Peyer's patch (tissue), 4 donors: ENCODE measurements at regions not wholly inside any gene's neighbourhood (a gene's known extent, or its start where the extent isn't known, plus 50 kb on each side); places are given as distances from the start of the nearest gene placed in this dataset.

ENCODE experiments used
- DNase-seq, 3 donors: peaks; one replicate each; pipeline ENCODE4 v3.0.0-alpha.2; 2017 to 2019
- H3K27ac ChIP-seq, 4 donors: fragments of 200-600 bp; sonication (generic); one replicate each; pipeline ENCODE4 v1.5.1; 2016 to 2019
- H3K27me3 ChIP-seq, 2 donors: fragments of 200-600 bp; sonication (generic); one replicate each; pipeline ENCODE4 v1.5.1; 2019
- H3K36me3 ChIP-seq, 3 donors: fragments of 200-600 bp; sonication (generic); one replicate each; pipeline ENCODE4 v1.5.1; 2016 to 2019
- H3K4me1 ChIP-seq, 4 donors: fragments of 200-600 bp; sonication (generic); one replicate each; pipeline ENCODE4 v1.5.1; 2016 to 2019
- H3K4me3 ChIP-seq, 4 donors: fragments of 200-600 bp; sonication (generic); 1 replicate in 3 of 4; 2 replicates in 1 of 4; pipeline ENCODE4 v1.5.1; 2016 to 2019; ENCODE audit warnings: mild to moderate bottlenecking in 1 of 4
- H3K9me3 ChIP-seq, 4 donors: fragments of 200-600 bp; sonication (generic); one replicate each; pipeline ENCODE4 v1.5.1; 2016 to 2019; ENCODE audit warnings: mild to moderate bottlenecking in 1 of 4
- CTCF ChIP-seq, 6 experiments: fragments of 450-650 bp in 4 of 6; fragments of 200-600 bp in 2 of 6; sonication (generic) in 1 of 6; IDR thresholded peaks; one replicate each; pipeline ENCODE4 v1.5.1; 2017 to 2019; ENCODE audit warnings: antibody characterized with exemption in 6 of 6, mild to moderate bottlenecking in 3 of 6, moderate library complexity in 1 of 6
- POLR2A ChIP-seq, 2 donors: fragments of 450-650 bp; IDR thresholded peaks; one replicate each; pipeline ENCODE4 v1.5.1; 2017; ENCODE audit warnings: antibody characterized with exemption in 2 of 2, mild to moderate bottlenecking in 2 of 2, moderate library complexity in 2 of 2

DNA sequence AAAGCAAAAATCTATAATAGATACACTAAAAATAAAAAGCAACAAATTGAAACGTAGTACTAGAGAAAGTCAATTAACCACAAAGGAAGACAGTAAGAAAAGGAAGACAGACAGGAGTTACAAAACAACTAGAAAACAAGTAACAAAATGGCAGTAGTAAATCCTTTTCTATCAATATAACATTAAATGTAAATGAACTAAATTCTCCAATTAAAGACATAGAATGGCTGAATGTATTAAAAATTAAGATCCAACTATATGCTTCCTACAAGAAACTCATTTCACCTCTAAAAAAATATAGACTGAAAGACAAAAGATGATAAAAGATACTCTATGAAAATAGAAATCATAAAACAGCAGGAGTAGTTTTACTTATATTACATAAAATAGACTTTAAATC, 79.1 kb downstream of the CTH start:
- no peak overlapping the region for H3K4me3 ChIP-seq
- H3K36me3 ChIP-seq = no peaks in the 10 kb centered on the region
- no peak overlapping the region for H3K27ac ChIP-seq
- no peaks in the 10 kb centered on the region for H3K4me1 ChIP-seq
- H3K27me3 ChIP-seq = no peaks in the 10 kb centered on the region
- no peak for DNase-seq
- TF ChIP-seq POLR2A (IDR thresholded peaks at IDR 0.05) (no peak), CTCF (IDR thresholded peaks at IDR 0.05) (no peak)
- H3K9me3 ChIP-seq = no peaks in the 10 kb centered on the region

GRCh38 chr1:70495370-70495769, 84.3 kb downstream of the CTH start:
- Histone ChIP-seq H3K27me3 (no peaks in the 10 kb centered on the region), H3K4me3 (no peak overlapping the region), H3K9me3 (no peaks in the 10 kb centered on the region), H3K4me1 (no peaks in the 10 kb centered on the region), H3K36me3 (no peaks in the 10 kb centered on the region), H3K27ac (no peak overlapping the region)
- TF ChIP-seq CTCF (IDR thresholded peaks at IDR 0.05) = no peak
- no peak for TF ChIP-seq POLR2A (IDR thresholded peaks at IDR 0.05)
- no peak for DNase-seq

DNA sequence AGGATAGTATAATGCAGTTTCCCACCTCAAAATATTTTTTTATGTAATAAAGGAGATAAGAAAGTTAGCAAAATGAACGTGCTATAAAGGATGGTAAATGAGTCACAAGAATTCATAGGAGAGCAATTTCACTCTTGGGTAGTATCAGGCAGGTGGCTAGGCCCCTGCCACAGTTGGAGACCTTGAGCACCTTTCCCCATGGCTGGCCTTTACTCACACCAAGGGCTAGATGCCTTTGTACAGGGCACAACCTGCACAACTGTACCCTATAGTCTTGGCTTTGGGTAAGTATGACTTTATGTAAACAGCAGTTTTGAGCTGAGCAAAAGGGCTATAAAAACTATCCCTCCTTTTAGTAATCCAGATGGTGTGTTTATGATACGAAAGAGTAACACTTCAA, 85.1 kb downstream of the CTH start:
- Histone ChIP-seq H3K4me3 (no peak overlapping the region), H3K27me3 (no peaks in the 10 kb centered on the region), H3K9me3 (no peaks in the 10 kb centered on the region), H3K27ac (no peak overlapping the region), H3K4me1 (no peaks in the 10 kb centered on the region), H3K36me3 (no peaks in the 10 kb centered on the region)
- DNase-seq = no peak
- no peak for TF ChIP-seq CTCF (IDR thresholded peaks at IDR 0.05)
- TF ChIP-seq POLR2A (IDR thresholded peaks at IDR 0.05) = no peak

- DNase-seq = no peak
- no peaks in the 10 kb centered on the region for H3K4me1 ChIP-seq
- H3K27ac ChIP-seq = no peak overlapping the region
- no peaks in the 10 kb centered on the region for H3K36me3 ChIP-seq
- no peaks in the 10 kb centered on the region for H3K9me3 ChIP-seq
- TF ChIP-seq POLR2A (IDR thresholded peaks at IDR 0.05) (no peak), CTCF (IDR thresholded peaks at IDR 0.05) (no peak)
- no peak overlapping the region for H3K4me3 ChIP-seq
- no peaks in the 10 kb centered on the region for H3K27me3 ChIP-seq
Observed at GRCh38 chr1:70497152-70497551, 86.1 kb downstream of the CTH start.

GRCh38 chr1:70498666-70499065, 87.6 kb downstream of the CTH start:
- H3K4me1 ChIP-seq = no peaks in the 10 kb centered on the region
- no peak overlapping the region for H3K4me3 ChIP-seq
- no peaks in the 10 kb centered on the region for H3K27me3 ChIP-seq
- no peak overlapping the region for H3K27ac ChIP-seq
- no peaks in the 10 kb centered on the region for H3K9me3 ChIP-seq
- H3K36me3 ChIP-seq = no peaks in the 10 kb centered on the region
- no peak for DNase-seq
- TF ChIP-seq CTCF (IDR thresholded peaks at IDR 0.05) = no peak
- no peak for TF ChIP-seq POLR2A (IDR thresholded peaks at IDR 0.05)

DNA sequence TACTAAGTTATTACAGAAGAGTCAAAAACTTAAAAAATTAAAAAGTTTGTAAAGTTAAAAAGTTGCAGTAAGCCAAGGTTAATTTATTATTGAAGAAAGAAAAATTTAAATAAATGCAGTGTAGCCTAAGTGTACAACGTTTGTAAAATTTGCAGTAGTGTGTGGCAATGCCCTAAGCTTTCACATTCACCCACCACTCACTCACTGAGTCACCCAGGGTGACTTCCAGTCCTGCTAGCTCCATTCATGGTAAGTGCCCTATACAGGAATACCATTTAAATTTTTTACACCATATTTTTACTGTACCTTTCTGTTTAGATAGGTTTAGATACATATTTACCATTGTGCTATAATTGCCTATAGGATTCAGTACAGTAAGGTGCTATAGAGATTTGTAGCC, 88.6 kb downstream of the CTH start:
- no peak overlapping the region for H3K4me3 ChIP-seq
- no peak for DNase-seq
- TF ChIP-seq POLR2A (IDR thresholded peaks at IDR 0.05) = no peak
- no peak for TF ChIP-seq CTCF (IDR thresholded peaks at IDR 0.05)
- H3K36me3 ChIP-seq = no peaks in the 10 kb centered on the region
- no peaks in the 10 kb centered on the region for H3K9me3 ChIP-seq
- H3K4me1 ChIP-seq = peaks cover 0 to 7% (median 0%) of the 10 kb centered on the region in 4 donors
- H3K27ac ChIP-seq = no peak overlapping the region
- no peaks in the 10 kb centered on the region for H3K27me3 ChIP-seq
